TTC549 (cell line): ENCODE measurements at regions not wholly inside any gene's neighbourhood (a gene's known extent, or its start where the extent isn't known, plus 50 kb on each side); places are given as distances from the start of the nearest gene placed in this dataset.

Experiments used
- FAIRE-seq: peaks from 2 replicates; lab custom pipeline; 2012; peaks lifted over from hg19 to GRCh38; lab: Jason Lieb, UNC

DNA sequence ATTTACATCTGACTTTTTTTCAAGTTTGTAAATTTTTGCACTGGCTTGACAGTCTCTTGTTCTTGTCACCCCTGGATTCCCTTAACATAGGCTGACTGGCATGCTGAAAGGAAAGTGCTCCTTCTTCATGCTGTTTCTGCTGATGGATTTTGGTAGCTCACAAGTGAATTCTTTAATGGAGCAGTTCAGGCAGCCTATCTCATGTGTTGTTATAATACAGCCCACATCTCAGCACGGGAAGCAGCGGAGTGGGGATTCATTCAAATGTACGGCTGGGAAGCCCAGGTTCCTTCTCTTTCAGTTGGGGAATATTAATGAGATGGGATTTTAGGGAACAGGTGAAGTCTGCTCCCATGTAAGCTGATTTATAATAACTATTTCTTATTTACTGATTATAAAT, 142.8 kb downstream of the CD8B2 start:
- FAIRE-seq = no peak

DNA sequence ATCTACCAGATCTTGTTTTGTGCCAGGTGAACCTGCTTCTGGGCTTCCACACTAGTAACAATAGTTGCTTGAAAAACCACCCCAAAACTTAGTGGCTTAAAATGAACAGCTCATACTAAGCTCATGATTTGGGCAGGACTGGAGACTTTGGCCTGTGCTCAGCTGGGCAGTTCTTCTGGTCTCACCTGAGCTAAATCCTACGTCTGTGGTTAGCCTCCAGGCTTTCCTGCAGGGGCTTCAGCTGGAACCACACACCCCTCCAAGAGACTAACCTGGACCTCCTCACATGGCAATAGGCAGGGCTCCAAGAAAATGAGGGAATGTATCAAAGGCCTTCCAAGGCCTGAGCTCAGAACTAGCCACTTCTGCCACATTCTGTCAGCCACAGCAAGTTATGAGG, 144.1 kb downstream of the CD8B2 start:
- no peak for FAIRE-seq

DNA sequence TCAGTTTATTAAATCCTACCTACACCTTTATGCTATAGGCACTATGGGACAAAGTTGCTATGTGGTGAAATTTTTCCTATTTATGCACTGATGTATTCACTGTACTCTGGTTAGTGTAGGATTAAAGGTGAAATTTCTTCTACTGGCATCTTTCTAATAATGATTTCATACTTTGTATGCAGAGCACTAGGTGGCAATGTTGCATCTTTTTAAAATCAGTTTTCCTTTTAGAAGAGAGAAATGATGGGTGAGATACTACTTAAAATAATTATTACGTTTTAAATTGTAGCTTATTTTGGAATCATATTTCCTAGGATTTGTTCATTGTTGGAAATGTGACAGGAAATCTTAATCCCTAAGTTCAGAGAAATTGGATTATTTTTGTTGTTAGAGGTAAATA, 150.9 kb downstream of the CD8B2 start:
- peak; percentile 78 for FAIRE-seq

DNA sequence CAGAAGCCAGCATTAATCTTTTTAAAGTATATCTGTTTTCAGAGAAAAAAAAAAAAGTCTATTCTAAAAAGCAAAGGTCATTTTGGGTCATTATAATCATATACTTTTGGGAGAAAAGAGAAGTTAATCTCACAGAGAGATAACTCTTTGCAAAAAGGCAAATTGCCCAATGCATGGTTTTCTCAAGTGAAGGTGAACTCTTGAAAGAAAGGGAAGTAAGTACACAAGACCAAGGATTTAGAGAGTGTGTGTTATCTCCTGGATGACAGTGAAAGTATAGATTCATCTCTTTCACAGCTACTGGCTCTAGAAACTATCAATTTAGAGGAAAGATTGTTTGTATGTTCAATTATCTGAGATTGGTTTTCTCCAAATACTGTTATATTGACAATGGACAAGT, 151.4 kb downstream of the CD8B2 start:
- no peak for FAIRE-seq

DNA sequence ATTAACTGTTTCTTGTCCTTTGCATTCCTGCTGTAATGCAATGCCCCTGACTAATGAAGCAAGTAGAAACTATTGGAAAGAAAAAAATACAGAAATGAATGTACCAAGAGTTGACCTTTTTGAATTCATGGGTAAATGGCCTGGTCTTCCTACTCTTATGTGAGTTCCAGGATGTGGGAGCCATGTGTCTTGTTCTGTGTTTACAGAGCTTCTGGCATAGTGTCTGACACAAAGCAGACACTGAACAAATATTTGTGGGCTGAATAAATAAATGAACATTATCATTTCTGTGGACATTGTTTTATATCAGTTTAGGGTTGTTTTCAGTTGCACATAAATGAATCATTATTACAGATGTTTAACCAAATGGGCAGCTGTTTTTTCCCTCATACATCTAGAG, 155.5 kb downstream of the CD8B2 start:
- no peak for FAIRE-seq

DNA sequence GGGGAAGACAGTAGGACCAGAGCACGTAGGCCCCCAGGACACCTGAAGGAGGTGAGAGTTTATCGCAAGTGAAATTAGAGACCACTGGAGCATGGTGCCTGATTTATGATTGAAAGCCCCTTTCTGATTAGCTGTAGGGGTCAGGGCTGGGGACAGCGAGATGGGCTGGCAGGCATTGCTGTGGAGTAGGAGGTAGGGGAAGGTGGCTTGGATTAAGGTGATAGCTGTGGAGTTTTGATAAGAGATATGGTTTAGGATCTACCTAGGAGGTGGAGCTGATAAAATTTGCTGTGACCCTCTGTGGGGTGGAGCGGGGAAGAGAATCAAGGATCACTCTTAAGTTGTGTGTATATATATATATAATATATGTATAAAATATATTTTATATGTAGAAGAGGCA, 157.5 kb downstream of the CD8B2 start:
- no peak for FAIRE-seq

DNA sequence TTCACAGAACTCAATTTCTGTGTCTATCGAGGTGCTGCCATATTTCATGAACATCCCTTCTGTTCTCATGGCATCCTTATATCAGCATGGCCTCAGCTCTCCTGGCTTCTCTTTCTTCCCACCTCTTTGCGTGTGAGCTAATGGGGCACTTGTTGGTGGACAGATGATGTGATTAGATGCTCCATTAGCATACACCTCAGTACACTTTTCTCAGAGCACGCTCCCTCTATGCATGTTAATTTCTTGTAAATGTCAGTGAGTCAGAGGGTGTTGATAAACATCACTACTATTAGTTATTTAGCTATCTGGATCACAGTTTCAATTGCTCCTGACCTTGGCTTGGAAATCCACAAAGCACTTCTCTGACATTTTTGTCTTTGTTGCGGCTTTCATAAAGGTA, 159.4 kb downstream of the CD8B2 start:
- no peak for FAIRE-seq

DNA sequence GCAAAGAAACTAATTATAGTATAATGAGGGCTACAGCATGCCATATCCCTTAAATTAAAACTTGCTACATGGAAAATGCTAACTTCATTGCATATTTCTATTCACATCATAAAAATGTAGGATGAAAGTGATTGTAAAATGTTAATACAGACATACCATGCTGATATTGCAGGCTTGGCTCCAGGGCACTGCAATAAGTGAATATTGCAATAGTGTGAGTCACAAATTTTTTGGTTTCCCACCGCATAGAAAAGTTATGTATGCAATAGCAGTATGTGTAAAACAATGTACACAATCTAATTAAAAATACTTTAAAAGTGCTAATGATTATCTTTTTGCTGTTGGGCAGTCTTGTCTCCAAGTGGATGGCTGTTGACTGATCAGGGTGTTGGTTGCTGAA, 162.1 kb downstream of the CD8B2 start:
- FAIRE-seq = no peak

DNA sequence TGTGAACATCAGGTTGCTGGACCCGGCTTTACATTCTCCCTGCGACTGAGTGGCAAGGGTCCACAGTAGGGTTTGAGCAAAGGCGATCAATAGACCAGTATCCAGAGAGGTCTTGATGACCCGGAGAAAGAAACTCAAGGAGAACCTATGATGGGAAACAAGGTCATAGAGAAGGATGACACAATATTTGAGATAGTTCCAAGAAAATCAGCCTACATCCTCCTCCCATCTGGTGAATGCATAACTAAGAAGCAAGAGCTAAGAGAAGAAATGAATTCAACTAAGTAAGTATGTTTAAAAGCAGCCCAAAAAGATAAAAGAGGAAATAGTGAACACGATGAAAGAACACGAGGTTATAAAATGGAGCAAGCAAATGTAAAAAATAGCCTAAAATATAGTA, 166.3 kb downstream of the CD8B2 start:
- FAIRE-seq = no peak

DNA sequence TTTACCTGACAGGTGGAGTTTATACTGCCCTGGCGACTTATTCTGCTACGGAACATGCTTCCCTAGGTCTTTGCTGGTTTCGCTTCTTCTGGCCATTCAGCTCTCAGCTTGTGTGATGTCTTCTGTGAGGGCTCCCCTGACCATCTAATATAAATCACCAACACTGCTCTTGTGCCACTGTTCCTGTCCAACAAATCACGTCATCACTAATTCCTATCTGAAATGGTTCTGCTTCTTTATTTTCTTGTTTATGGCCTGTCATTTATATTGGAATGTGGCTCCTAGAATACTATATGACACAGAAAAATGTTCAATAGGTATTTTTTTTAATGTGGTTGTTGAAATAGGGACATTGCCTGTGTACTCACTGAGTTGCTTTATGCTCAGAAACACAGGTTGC, 171.5 kb downstream of the CD8B2 start:
- FAIRE-seq = no peak

DNA sequence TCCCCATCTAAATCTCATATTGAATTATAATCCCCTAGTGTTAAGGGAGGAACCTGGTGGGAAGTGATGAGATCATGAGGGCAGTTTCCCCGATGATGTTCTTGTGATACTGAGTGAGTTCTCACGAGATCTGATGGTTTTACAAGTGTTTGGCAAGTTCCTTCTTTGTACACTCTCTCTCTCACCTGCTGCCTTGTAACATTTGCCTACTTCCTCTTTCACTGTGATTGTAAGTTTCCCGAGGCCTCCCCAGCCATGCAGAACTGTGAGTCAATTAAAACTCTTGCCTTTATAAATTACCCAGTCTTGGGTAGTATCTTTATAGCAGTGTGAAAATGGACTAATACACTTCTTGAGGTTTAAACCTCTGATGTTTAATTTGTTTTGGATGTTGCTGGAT, 177.5 kb downstream of the CD8B2 start:
- FAIRE-seq = no peak

DNA sequence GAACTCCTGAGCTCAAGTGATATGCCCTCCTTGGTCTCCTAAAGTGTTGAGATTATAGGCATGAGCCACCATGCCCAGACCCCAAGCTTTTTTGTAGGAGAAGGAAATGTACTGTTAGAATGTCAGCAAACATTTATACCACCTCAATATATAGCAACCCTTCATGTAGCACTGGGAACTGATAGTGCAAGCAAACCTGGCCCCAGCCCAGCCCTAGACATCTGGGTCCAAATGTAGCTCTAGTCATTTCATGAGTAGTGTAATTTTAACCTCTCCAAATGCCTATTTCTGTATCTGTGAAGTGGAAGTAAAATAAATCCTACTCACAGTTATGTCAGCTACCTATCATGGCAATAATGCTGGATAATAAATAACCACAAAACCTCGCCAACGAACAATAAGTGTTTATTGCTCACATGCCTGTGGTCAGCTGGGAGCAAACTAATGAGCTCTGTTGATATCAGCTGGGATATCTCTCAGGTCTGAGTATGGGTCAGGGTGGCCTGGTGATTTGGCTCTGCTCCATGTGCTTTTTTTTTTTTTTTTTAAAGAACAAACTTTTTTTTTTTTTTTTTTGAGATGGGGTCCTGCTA, 180.4 kb downstream of the CD8B2 start:
- no peak for FAIRE-seq

DNA sequence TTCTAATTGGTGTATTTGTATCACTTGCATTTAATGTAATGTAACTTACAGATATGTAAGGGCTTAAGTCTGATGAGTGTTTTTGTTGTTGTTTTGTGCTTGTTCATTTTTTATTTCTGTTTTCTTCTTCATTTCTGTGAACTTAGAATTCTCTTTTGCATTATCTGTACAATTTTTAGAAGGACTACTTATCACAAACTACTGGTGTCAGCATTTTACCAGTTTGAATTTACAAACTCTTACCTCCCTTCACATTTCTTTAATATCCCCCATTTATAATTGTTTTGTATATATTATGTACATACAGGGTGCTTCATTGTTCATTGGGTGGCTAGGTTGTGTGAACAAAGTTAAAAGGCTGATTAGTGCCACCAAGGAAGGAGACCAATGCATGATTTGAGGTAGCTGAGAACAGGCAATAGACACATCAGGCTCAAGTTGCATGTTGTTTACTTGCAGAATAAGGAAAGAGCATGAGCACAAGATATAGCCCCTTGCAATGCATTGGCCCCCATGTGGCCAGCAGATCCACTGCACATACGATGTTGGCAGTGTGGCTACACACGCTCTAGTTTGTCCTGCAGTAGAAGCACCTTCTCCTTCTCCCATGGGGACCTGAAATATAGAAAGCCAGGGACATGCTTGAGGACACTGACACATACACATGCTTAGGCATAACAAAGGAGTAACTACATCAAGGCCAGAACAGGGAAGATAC, 198.2 kb downstream of the CD8B2 start:
- no peak for FAIRE-seq

DNA sequence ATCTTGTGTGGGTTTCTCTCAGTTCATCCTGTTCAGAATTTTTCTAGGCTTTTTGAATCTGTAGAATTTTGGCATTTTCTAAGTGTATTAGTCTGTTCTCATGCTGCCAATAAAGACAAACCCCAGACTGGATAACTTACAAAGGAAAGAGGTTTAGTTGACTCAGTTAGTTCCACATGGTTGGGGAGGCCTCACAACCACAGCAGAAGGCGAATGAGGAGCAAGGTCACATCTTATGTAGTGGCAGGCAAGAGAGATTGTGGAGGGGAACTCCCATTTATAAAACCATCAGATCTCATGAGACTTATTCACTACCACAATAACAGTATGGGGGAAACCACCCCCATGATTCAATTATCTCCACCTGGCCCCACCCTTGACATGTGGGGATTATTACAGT, 199.2 kb downstream of the ST6GAL2 start:
- FAIRE-seq = no peak

DNA sequence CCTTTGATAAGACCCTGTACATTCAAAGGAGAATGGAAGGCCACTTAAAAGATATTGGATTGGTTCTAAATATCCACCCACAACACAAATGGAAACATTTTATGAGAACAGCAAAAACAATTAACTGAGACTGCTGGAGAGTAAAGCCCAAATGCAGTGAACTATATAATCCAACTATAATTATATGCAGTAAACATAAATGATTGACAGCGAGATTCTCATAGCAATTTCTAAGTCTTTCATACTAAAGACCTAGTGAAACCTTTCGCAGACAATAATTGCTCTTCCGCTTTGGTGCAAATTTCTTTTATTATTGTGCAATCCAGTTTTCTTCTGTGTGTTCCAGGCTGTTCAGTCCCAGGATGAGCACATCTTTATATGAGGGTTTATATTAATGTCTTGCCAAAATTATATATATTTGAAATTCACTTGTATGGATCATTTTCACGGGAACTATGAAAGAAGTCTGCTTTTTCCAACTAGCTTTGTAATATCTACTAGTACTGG, 190.9 kb downstream of the ST6GAL2 start:
- FAIRE-seq = no peak

DNA sequence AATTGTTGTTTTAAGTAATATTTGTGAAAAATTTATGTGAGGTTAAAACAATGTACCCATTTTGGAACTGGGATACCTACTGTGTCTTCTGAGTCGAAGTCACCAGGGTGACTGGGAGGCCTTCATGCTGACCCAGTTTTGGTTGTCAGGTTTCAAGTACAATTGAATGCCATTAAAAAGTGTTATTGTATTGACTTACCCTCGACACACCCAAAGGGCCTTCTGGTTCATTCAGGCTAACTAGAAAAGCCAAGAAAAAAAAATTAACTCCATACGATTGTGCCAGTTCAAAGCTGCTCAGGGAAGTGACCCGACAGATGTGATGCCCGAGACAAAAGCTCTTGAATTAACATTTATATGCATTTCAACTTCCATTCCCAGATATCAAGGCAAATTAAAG, 190.0 kb downstream of the ST6GAL2 start:
- no peak for FAIRE-seq

DNA sequence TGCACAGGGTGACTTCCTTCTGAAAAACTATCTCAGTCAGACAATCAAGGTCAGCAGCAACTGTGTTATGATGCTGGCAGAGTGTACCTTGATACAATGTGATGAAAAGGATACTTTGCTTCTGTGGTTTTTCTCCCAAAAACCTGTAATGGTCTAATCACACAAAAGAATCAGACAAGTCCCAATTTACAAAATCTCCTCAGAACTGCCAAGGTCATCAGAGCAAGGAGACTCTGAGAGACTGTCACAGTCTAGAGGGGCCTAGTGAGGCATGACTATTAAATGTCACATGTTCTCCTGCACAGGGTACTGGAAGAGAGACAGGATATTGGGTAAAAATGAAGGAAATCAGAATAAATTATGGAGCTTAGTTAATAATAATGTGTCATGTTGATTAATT, 185.4 kb downstream of the ST6GAL2 start:
- FAIRE-seq = no peak

DNA sequence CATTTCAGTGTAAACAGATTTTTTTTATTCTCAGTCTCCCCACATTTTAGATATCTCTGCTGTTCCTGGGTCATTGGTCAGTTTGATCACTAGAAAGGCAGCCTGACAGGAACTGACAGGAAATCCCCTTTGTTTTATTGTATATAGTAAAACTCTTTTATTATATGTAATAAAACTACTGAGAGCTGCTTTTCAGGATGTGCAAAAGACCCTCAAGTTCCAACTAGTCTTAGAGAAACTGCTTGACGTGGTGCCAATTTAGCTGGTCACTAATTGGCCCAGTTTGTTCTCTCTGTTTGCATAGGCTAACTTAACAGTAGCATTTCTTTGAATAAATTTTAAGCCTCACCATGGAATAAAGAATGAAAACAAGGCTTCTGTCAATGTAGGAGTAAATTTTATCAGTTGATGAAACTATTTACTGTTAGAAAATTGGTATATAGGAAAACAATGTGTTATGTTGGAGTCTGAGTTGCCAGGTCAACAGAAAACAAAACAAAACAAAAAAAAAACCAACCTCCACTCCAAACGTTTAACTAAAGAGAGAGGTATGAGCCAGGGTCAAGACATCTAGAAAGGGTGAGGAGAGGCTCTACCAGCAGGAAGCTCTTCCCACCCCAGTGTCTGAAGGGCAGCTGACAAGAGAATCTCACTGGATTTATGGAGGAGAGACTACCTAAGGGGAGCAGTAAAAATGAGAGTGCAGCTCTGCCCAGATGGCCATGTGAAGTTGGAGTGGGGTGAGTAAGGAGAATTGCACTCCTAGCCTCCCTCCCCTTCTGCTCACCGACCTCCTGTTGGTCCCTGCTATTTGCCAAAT, 184.6 kb downstream of the ST6GAL2 start:
- no peak for FAIRE-seq

DNA sequence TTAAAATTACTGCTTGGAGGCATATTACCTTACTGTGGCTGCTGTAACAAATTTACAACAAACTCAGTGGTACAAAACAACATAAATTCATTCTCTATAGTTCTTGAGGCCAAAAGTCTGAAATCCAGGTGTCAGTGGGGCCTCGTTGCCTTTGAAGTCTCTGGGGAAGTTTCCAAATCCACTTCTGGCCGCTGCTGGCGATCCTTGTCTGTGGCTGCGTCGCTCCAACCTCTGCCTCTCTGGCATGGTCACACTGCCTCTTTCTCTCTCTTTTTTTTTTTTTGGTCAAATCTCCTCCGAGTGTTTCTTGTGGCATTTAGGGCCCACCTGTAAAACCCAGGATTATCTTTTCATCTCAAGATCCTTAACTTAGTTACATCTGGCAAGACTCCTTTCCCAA, 182.8 kb downstream of the ST6GAL2 start:
- FAIRE-seq = no peak

DNA sequence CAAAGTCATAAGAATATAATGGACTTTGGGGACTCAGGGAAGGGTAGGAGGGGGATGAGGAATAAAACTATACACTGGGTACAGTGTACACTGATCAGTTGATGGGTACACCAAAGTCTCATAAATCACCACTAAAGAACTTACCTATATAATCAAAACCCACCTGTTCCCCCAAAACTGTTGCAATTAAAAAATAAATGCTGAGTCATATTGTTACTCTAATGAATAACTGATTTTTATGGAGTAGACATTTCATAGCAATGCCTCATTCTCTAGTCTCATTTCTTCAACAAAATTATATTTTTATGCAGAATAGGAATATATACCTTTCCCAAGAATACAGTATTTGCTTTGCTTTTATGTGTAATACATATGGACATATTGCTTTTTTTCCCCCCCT, 181.2 kb downstream of the ST6GAL2 start:
- FAIRE-seq = no peak

DNA sequence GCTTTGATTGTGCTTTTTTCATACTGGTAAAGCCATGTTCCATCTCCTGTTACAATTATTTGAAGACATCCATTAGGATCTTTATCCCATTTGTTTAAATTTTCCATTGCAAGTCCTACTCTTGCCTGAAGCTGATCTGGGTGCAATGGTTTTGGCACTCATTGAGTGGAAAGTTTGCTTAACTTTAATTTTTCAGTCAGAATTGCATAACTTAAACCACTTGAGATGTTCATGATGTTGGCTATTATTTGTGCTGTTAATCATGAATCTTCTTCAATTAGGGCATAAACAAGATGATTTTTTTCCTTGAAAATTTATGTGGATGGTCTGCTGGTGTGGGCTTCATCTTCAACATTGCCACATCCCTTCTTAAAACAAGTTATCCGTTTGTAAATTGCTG, 180.1 kb downstream of the ST6GAL2 start:
- no peak for FAIRE-seq

DNA sequence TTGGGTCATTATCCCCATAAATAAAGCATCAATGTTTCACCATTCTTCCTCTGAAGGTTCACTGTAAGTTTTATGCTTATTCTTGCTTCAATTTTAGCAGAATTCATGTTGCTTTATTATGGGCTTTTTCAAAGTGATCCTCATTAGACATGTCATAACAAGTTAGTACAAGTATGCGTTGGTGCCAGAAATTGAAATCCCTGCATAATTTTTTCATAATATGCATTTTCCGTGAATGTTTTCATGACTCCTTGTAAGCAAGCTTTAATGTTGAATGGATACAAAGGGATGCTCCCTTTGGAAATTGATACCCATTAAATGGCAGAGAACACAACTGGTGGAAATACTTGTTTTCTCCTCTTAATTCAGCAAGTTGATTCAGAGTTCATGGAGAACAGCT, 179.7 kb downstream of the ST6GAL2 start:
- FAIRE-seq = no peak

DNA sequence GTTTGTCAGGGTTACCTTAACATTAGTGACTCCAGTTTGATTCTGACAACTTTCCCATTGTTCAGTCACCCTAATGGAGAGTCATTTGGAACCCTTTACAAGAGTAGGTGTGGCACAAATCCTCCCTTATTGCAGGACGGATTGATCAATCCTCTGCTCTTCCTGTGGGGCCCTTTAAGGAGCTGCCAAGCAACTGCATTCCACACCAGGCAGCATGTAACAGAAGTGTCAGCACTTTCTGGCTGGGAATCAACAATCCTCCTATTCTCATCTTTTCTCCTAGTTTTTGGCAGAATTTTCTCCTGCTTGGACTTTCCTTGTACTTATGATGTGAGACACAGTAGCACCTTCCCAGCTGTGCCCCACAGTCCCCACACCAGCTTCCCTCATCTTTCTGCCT, 177.8 kb downstream of the ST6GAL2 start:
- FAIRE-seq = no peak

DNA sequence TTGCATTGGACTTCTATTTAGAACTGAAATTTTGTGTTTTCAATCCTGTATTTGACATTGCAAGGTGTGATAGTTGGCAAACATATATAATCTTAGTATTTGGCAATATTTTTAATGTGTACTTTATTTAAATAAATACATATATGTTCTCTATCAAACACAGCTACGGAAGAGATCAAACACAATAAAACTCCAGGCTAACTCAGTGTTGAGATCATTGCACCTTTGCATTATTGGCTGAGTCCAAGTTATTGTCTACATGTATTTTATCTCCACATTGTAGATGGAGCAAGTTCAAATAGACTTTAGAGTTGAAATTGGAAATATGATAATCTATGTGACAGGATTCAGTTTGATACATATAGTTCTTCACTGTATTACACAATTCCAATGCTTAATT, 176.7 kb downstream of the ST6GAL2 start:
- FAIRE-seq = no peak
